GM18861 (cell line): ENCODE measurements at regions not wholly inside any gene's neighbourhood (a gene's known extent, or its start where the extent isn't known, plus 50 kb on each side); places are given as distances from the start of the nearest gene placed in this dataset.
"Not testable (repeated sequence)": the region's sequence is repeated elsewhere in the genome, so short reads cannot be mapped to it uniquely, and the experiment has no call there.

ENCODE experiments used
- ATAC-seq: cut with Tn5 transposase; IDR thresholded peaks from one replicate; pipeline ENCODE4 v1.9.1; 2021; ENCODE audit not compliant: unreplicated experiment

- peak; percentile 90 for ATAC-seq
Measured at GRCh38 chr1:146376708-146377496, 148.1 kb upstream of the NOTCH2NLA start.

- ATAC-seq, result peak; percentile 69
Measured at GRCh38 chr1:146376309-146376707, 147.5 kb upstream of the NOTCH2NLA start.

GRCh38 chr1:146375108-146375507, 146.3 kb upstream of the NOTCH2NLA start:
- ATAC-seq, result not testable (repeated sequence)

- ATAC-seq, result not testable (repeated sequence)
Measured at GRCh38 chr1:146369940-146370339, 141.1 kb upstream of the NOTCH2NLA start.

GRCh38 chr1:146355373-146355772, 126.6 kb upstream of the NOTCH2NLA start:
- not testable (repeated sequence) for ATAC-seq

- not testable (repeated sequence) for ATAC-seq
Measured at GRCh38 chr1:146326863-146327262, 98.0 kb upstream of the NOTCH2NLA start.

- not testable (repeated sequence) for ATAC-seq
Measured at GRCh38 chr1:146324463-146324862, 95.6 kb upstream of the NOTCH2NLA start.

GRCh38 chr1:146323302-146323701, 94.5 kb upstream of the NOTCH2NLA start:
- ATAC-seq, result not testable (repeated sequence)

GRCh38 chr1:146322893-146323292, 94.1 kb upstream of the NOTCH2NLA start:
- not testable (repeated sequence) for ATAC-seq

- not testable (repeated sequence) for ATAC-seq
Measured at GRCh38 chr1:146318715-146319114, 89.9 kb upstream of the NOTCH2NLA start.

GRCh38 chr1:146317785-146318184, 89.0 kb upstream of the NOTCH2NLA start:
- not testable (repeated sequence) for ATAC-seq

GRCh38 chr1:146314449-146315246, 85.8 kb upstream of the NOTCH2NLA start:
- ATAC-seq, result not testable (repeated sequence)

- ATAC-seq, result not testable (repeated sequence)
Measured at GRCh38 chr1:146310579-146310978, 81.8 kb upstream of the NOTCH2NLA start.

- not testable (repeated sequence) for ATAC-seq
Measured at GRCh38 chr1:146309427-146309826, 80.6 kb upstream of the NOTCH2NLA start.

- ATAC-seq, result not testable (repeated sequence)
Measured at GRCh38 chr1:146308892-146309291, 80.1 kb upstream of the NOTCH2NLA start.

GRCh38 chr1:146308152-146308551, 79.3 kb upstream of the NOTCH2NLA start:
- not testable (repeated sequence) for ATAC-seq

- peak; percentile 93 for ATAC-seq
Measured at GRCh38 chr1:146307632-146308031, 78.8 kb upstream of the NOTCH2NLA start.

GRCh38 chr1:146306651-146307050, 77.8 kb upstream of the NOTCH2NLA start:
- ATAC-seq, result not testable (repeated sequence)

GRCh38 chr1:146305442-146305841, 76.6 kb upstream of the NOTCH2NLA start:
- not testable (repeated sequence) for ATAC-seq

GRCh38 chr1:146298575-146298897, 69.7 kb upstream of the NOTCH2NLA start:
- peak; percentile 87 for ATAC-seq

GRCh38 chr1:146297781-146298574, 69.2 kb upstream of the NOTCH2NLA start:
- peak; percentile 25 for ATAC-seq
